Trophoblast cell (in vitro differentiated cells and primary cell): ENCODE measurements at regions not wholly inside any gene's neighbourhood (a gene's known extent, or its start where the extent isn't known, plus 50 kb on each side); places are given as distances from the start of the nearest gene placed in this dataset.

Experiments
- DNase-seq, 2 donors: peaks; one replicate each; pipeline ENCODE4 v3.0.0-alpha.2; 2016
- H2AFZ ChIP-seq: 2 replicates; pipeline ENCODE4 v1.6.1; 2013; ENCODE audit warnings: low read length, moderate library complexity, mild to moderate bottlenecking; ENCODE audit not compliant: insufficient read depth, poor library complexity
- H2AK5ac ChIP-seq: 2 replicates; pipeline ENCODE4 v1.6.1; 2013; ENCODE audit warnings: mild to moderate bottlenecking, low read length
- H2BK120ac ChIP-seq: 2 replicates; pipeline ENCODE4 v1.6.1; 2013; ENCODE audit warnings: low read length, mild to moderate bottlenecking, moderate library complexity; ENCODE audit not compliant: insufficient read depth, poor library complexity
- H2BK12ac ChIP-seq: 2 replicates; pipeline ENCODE4 v1.6.1; 2013; ENCODE audit warnings: mild to moderate bottlenecking, low read length, moderate library complexity
- H2BK5ac ChIP-seq: 2 replicates; pipeline ENCODE4 v1.6.1; 2013; ENCODE audit warnings: low read length, low read depth, moderate library complexity, mild to moderate bottlenecking; ENCODE audit not compliant: poor library complexity
- H3K14ac ChIP-seq: 2 replicates; pipeline ENCODE4 v1.6.1; 2013; ENCODE audit warnings: mild to moderate bottlenecking, low read length
- H3K18ac ChIP-seq: 2 replicates; pipeline ENCODE4 v1.6.1; 2013; ENCODE audit warnings: mild to moderate bottlenecking, low read length
- H3K23ac ChIP-seq: 2 replicates; pipeline ENCODE4 v1.6.1; 2013; ENCODE audit warnings: low read length
- H3K27ac ChIP-seq: 2 replicates; pipeline ENCODE4 v1.5.1; 2013; ENCODE audit warnings: low read depth, mild to moderate bottlenecking, inconsistent platforms, low read length, moderate library complexity
- H3K27me3 ChIP-seq: 2 replicates; pipeline ENCODE4 v1.6.1; 2013; ENCODE audit warnings: inconsistent platforms, mild to moderate bottlenecking, low read length, moderate library complexity; ENCODE audit not compliant: insufficient read depth
- H3K36me3 ChIP-seq, 2 experiments: 1 replicate in 1 of 2; 2 replicates in 1 of 2; pipeline ENCODE4 v1.6.1; 2013; ENCODE audit warnings: low read length in 2 of 2, mild to moderate bottlenecking in 2 of 2, moderate library complexity in 1 of 2; ENCODE audit not compliant: insufficient read depth in 2 of 2, control insufficient read depth in 1 of 2
- H3K4ac ChIP-seq: 2 replicates; pipeline ENCODE4 v1.6.1; 2013; ENCODE audit warnings: low read depth, mild to moderate bottlenecking, low read length, moderate library complexity
- H3K4me1 ChIP-seq, 2 experiments: 1 replicate in 1 of 2; 2 replicates in 1 of 2; pipeline ENCODE4 v1.6.1; 2013; ENCODE audit warnings: low read length in 2 of 2, mild to moderate bottlenecking in 2 of 2, moderate library complexity in 1 of 2; ENCODE audit not compliant: insufficient read depth in 2 of 2, control insufficient read depth in 1 of 2
- H3K4me2 ChIP-seq: 2 replicates; pipeline ENCODE4 v1.6.1; 2013; ENCODE audit warnings: inconsistent platforms, mild to moderate bottlenecking, low read length, moderate library complexity
- H3K4me3 ChIP-seq: 2 replicates; pipeline ENCODE4 v1.5.1; 2013; ENCODE audit warnings: mild to moderate bottlenecking, low read depth, low read length, inconsistent platforms
- H3K79me1 ChIP-seq: one replicate; pipeline ENCODE4 v1.6.1; 2013; ENCODE audit warnings: low read length
- H3K79me2 ChIP-seq: 2 replicates; pipeline ENCODE4 v1.6.1; 2013; ENCODE audit warnings: low read length, mild to moderate bottlenecking; ENCODE audit not compliant: control insufficient read depth, insufficient read depth, poor library complexity
- H3K9ac ChIP-seq: 2 replicates; pipeline ENCODE4 v1.6.1; 2013; ENCODE audit warnings: mild to moderate bottlenecking, low read length
- H3K9me3 ChIP-seq: 2 replicates; pipeline ENCODE4 v1.6.1; 2013; ENCODE audit warnings: low read depth, mild to moderate bottlenecking, control low read depth, inconsistent platforms, low read length; ENCODE audit not compliant: insufficient read depth
- H4K12ac ChIP-seq: 2 replicates; pipeline ENCODE4 v1.6.1; 2013; ENCODE audit warnings: low read depth, mild to moderate bottlenecking, low read length, moderate library complexity
- H4K8ac ChIP-seq: 2 replicates; pipeline ENCODE4 v1.6.1; 2013; ENCODE audit warnings: low read depth, mild to moderate bottlenecking, low read length, moderate library complexity
- H4K91ac ChIP-seq: one replicate; pipeline ENCODE4 v1.6.1; 2013; ENCODE audit warnings: low read depth, mild to moderate bottlenecking, low read length, moderate library complexity
- WGBS: extraction: QIAGEN DNeasy Blood & Tissue Kit; methylation state at CpG from one replicate; pipeline ENCODE4 v1.1.7; 2013; ENCODE audit warnings: missing lambda C conversion rate; ENCODE audit not compliant: insufficient read length, insufficient coverage; ENCODE audit errors: extremely low coverage; 5-methylcytosine and 5-hydroxymethylcytosine counted together

- Histone ChIP-seq H3K9ac (no peak overlapping the region), H2BK12ac (no peak overlapping the region), H3K4me2 (no peak overlapping the region), H2AK5ac (no peak overlapping the region), H3K23ac (no peak overlapping the region), H4K12ac (no peak overlapping the region), H2BK5ac (no peak overlapping the region), H4K8ac (no peak overlapping the region), H2BK120ac (no peak overlapping the region), H3K9me3 (peaks cover 11% of the 10 kb centered on the region), H3K18ac (no peak overlapping the region), H3K14ac (no peak overlapping the region), H4K91ac (no peak overlapping the region), H2AFZ (no peak overlapping the region), H3K36me3 (no peaks in the 10 kb centered on the region), H3K4me3 (no peak overlapping the region), H3K4me1 (no peaks in the 10 kb centered on the region), H3K79me2 (no peaks in the 10 kb centered on the region), H3K4ac (no peak overlapping the region), H3K27ac (no peak overlapping the region), H3K27me3 (no peaks in the 10 kb centered on the region), H3K79me1 (no peaks in the 10 kb centered on the region)
- no CpG with 5 or more reads among the region's 4 CpGs for WGBS
- DNase-seq: no peak
Observed at GRCh38 chr16:35342012-35342411, 1882.6 kb downstream of the TP53TG3F start.

- Histone ChIP-seq H3K36me3 (no peaks in the 10 kb centered on the region), H3K23ac (no peak overlapping the region), H2BK12ac (no peak overlapping the region), H3K9ac (no peak overlapping the region), H3K79me2 (no peaks in the 10 kb centered on the region), H4K91ac (no peak overlapping the region), H2AFZ (no peak overlapping the region), H2AK5ac (no peak overlapping the region), H3K4me1 (no peaks in the 10 kb centered on the region), H3K27me3 (no peaks in the 10 kb centered on the region), H3K79me1 (no peaks in the 10 kb centered on the region), H3K18ac (no peak overlapping the region), H2BK120ac (no peak overlapping the region), H4K8ac (no peak overlapping the region), H3K4me2 (no peak overlapping the region), H3K4ac (no peak overlapping the region), H3K27ac (no peak overlapping the region), H3K9me3 (peaks cover 13% of the 10 kb centered on the region), H4K12ac (no peak overlapping the region), H3K4me3 (no peak overlapping the region), H2BK5ac (no peak overlapping the region), H3K14ac (no peak overlapping the region)
- DNase-seq: no peak
- no CpG with 5 or more reads among the region's 41 CpGs for WGBS
Observed at GRCh38 chr16:35344012-35344762, 1884.8 kb downstream of the TP53TG3F start.

- Histone ChIP-seq H3K36me3 (no peaks in the 10 kb centered on the region), H2BK5ac (no peak overlapping the region), H3K4me1 (no peaks in the 10 kb centered on the region), H3K79me2 (no peaks in the 10 kb centered on the region), H3K9ac (no peak overlapping the region), H2AK5ac (no peak overlapping the region), H3K23ac (no peak overlapping the region), H4K8ac (no peak overlapping the region), H3K27me3 (no peaks in the 10 kb centered on the region), H3K27ac (no peak overlapping the region), H3K4ac (no peak overlapping the region), H2BK120ac (no peak overlapping the region), H3K14ac (no peak overlapping the region), H4K12ac (no peak overlapping the region), H3K4me2 (no peak overlapping the region), H4K91ac (no peak overlapping the region), H3K9me3 (peaks cover 6% of the 10 kb centered on the region), H3K18ac (no peak overlapping the region), H3K79me1 (no peaks in the 10 kb centered on the region), H2BK12ac (no peak overlapping the region), H2AFZ (no peak overlapping the region), H3K4me3 (no peak overlapping the region)
- WGBS: no CpG with 5 or more reads among the region's 29 CpGs
- DNase-seq: no peak
Observed at GRCh38 chr16:35352431-35352830, 1893.0 kb downstream of the TP53TG3F start.

- no peak overlapping the region for H3K14ac ChIP-seq
- no peak overlapping the region for H2AK5ac ChIP-seq
- H3K79me2 ChIP-seq: no peaks in the 10 kb centered on the region
- no peaks in the 10 kb centered on the region for H3K79me1 ChIP-seq
- H3K27ac ChIP-seq: no peak overlapping the region
- H3K4me3 ChIP-seq: no peak overlapping the region
- no peak overlapping the region for H4K91ac ChIP-seq
- no peaks in the 10 kb centered on the region for H3K27me3 ChIP-seq
- H3K36me3 ChIP-seq: no peaks in the 10 kb centered on the region
- no peaks in the 10 kb centered on the region for H3K4me1 ChIP-seq
- WGBS: no CpG with 5 or more reads among the region's 3 CpGs
- no peak overlapping the region for H2BK12ac ChIP-seq
- no peak overlapping the region for H3K18ac ChIP-seq
- H3K9me3 ChIP-seq: peaks cover 16% of the 10 kb centered on the region
- no peak overlapping the region for H3K9ac ChIP-seq
- H3K4ac ChIP-seq: no peak overlapping the region
- no peak overlapping the region for H3K23ac ChIP-seq
- H2BK120ac ChIP-seq: no peak overlapping the region
- no peak overlapping the region for H4K12ac ChIP-seq
- H3K4me2 ChIP-seq: no peak overlapping the region
- DNase-seq: no peak
- no peak overlapping the region for H2BK5ac ChIP-seq
- no peak overlapping the region for H4K8ac ChIP-seq
- H2AFZ ChIP-seq: no peak overlapping the region
Observed at GRCh38 chr16:35363510-35363909, 1904.1 kb downstream of the TP53TG3F start.
